ENCODE measurements at regions not wholly inside any gene's neighbourhood (a gene's known extent, or its start where the extent isn't known, plus 50 kb on each side); places are given as distances from the start of the nearest gene placed in this dataset.

- TF ChIP-seq CHD7 (IDR thresholded peaks at IDR 0.05; ENCODE audit: insufficient replicate concordance, low read length) (no peak), RFX5 (IDR thresholded peaks at IDR 0.05; ENCODE audit: borderline replicate concordance, low read depth, low read length) (no peak), PHF8 (conservative IDR thresholded peaks at IDR 0.05; ENCODE audit: low read depth, low read length) (no peak), NRF1 (IDR thresholded peaks at IDR 0.05; ENCODE audit: low read depth, low read length) (no peak), CBX5 (IDR thresholded peaks at IDR 0.05; ENCODE audit: low read depth, low read length) (no peak), KDM5A (IDR thresholded peaks at IDR 0.05; ENCODE audit: low read length) (no peak)
These were observed 292.4 kb upstream of the FAT1 start (continued) for GRCh38 chr4:187016101-187016500.

Data from H1 (cell line).